CD14-positive monocyte (primary cell): ENCODE measurements at regions not wholly inside any gene's neighbourhood (a gene's known extent, or its start where the extent isn't known, plus 50 kb on each side); places are given as distances from the start of the nearest gene placed in this dataset.
"Not testable (repeated sequence)": the region's sequence is repeated elsewhere in the genome, so short reads cannot be mapped to it uniquely, and the experiment has no call there.

Experiments used
- DNase-seq, 3 donors: peaks; one replicate each; pipeline ENCODE4 v3.0.0-alpha.2; 2011 to 2022
- H2AFZ ChIP-seq: 2 replicates; pipeline ENCODE4 v1.6.0; 2012; ENCODE audit warnings: mild to moderate bottlenecking, low read depth, low read length, inconsistent platforms; ENCODE audit not compliant: insufficient read depth, poor library complexity, severe bottlenecking
- H3K27ac ChIP-seq, 2 donors: 1 replicate in 1 of 2; 2 replicates in 1 of 2; pipeline ENCODE4 v1.5.1; 2012 to 2013; ENCODE audit warnings: low read length in 2 of 2, control low read depth in 1 of 2, inconsistent platforms in 1 of 2, low read depth in 1 of 2, mild to moderate bottlenecking in 1 of 2
- H3K27me3 ChIP-seq, 2 donors: one replicate each; pipeline versions ENCODE4 v1.6.0 to v1.6.1; 2011 to 2013; ENCODE audit warnings: low read length in 2 of 2; ENCODE audit not compliant: control insufficient read depth in 2 of 2, insufficient read depth in 2 of 2
- H3K36me3 ChIP-seq, 2 donors: replicated peaks in 1 of 2; 1 replicate in 1 of 2; 2 replicates in 1 of 2; pipeline versions ENCODE4 v1.5.1 to v1.6.1; 2012 to 2013; ENCODE audit warnings: low read length in 2 of 2, control low read depth in 1 of 2, inconsistent platforms in 1 of 2, mild to moderate bottlenecking in 1 of 2; ENCODE audit not compliant: insufficient read depth in 2 of 2, control insufficient read depth in 1 of 2
- H3K4me1 ChIP-seq, 2 donors: 1 replicate in 1 of 2; 2 replicates in 1 of 2; pipeline versions ENCODE4 v1.5.1 to v1.6.1; 2012 to 2013; ENCODE audit warnings: low read length in 2 of 2, control low read depth in 1 of 2, inconsistent platforms in 1 of 2, mild to moderate bottlenecking in 1 of 2, moderate library complexity in 1 of 2; ENCODE audit not compliant: insufficient read depth in 2 of 2, control insufficient read depth in 1 of 2
- H3K4me2 ChIP-seq: replicated peaks from 2 replicates; pipeline ENCODE3; 2012; ENCODE audit warnings: low read length, moderate library complexity, mild to moderate bottlenecking; ENCODE audit not compliant: poor library complexity, severe bottlenecking; ENCODE audit errors: extremely low read depth
- H3K4me3 ChIP-seq, 3 experiments: fragments of 200-600 bp in 1 of 3; sonication (generic) in 1 of 3; replicated peaks in 1 of 3; 1 replicate in 2 of 3; 2 replicates in 1 of 3; pipeline ENCODE4 v1.5.1; 2011 to 2013; ENCODE audit warnings: low read length in 3 of 3, mild to moderate bottlenecking in 3 of 3, control low read depth in 2 of 3, low read depth in 2 of 3, inconsistent platforms in 1 of 3, moderate library complexity in 1 of 3
- H3K79me2 ChIP-seq: 2 replicates; pipeline ENCODE4 v1.6.0; 2012; ENCODE audit warnings: mild to moderate bottlenecking, control low read depth, inconsistent platforms, low read length, moderate library complexity; ENCODE audit not compliant: insufficient read depth
- H3K9ac ChIP-seq: 2 replicates; pipeline ENCODE4 v1.6.0; 2017; ENCODE audit warnings: low read length, mild to moderate bottlenecking; ENCODE audit not compliant: insufficient read depth, poor library complexity, severe bottlenecking
- H3K9me3 ChIP-seq, 2 donors: replicated peaks in 1 of 2; 1 replicate in 1 of 2; 2 replicates in 1 of 2; pipeline versions ENCODE4 v1.5.1 to v1.6.1; 2012 to 2013; ENCODE audit warnings: low read length in 2 of 2, control low read depth in 1 of 2; ENCODE audit not compliant: control insufficient read depth in 1 of 2, insufficient read depth in 1 of 2
- H4K20me1 ChIP-seq: 2 replicates; pipeline ENCODE4 v1.6.0; 2012; ENCODE audit warnings: mild to moderate bottlenecking, low read length, control low read depth, moderate library complexity; ENCODE audit not compliant: insufficient read depth
- H3K27ac Mint-ChIP-seq, 7 donors: one replicate each; pipeline ENCODE4 v1.8.0; 2020; ENCODE audit warnings: mild to moderate bottlenecking in 7 of 7, mixed read lengths in 7 of 7, moderate library complexity in 6 of 7, inconsistent platforms in 2 of 7
- H3K27me3 Mint-ChIP-seq, 3 donors: one replicate each; pipeline ENCODE4 v1.8.0; 2021 to 2022; ENCODE audit warnings: low read depth in 3 of 3, mild to moderate bottlenecking in 3 of 3, mixed read lengths in 3 of 3, moderate library complexity in 3 of 3, inconsistent platforms in 1 of 3
- H3K36me3 Mint-ChIP-seq, 2 donors: one replicate each; pipeline ENCODE4 v1.8.0; 2020; ENCODE audit warnings: mixed read lengths in 2 of 2, inconsistent platforms in 1 of 2, mild to moderate bottlenecking in 1 of 2
- H3K4me1 Mint-ChIP-seq: one replicate; pipeline ENCODE4 v1.8.0; 2020; ENCODE audit warnings: mild to moderate bottlenecking, mixed read lengths
- H3K4me3 Mint-ChIP-seq, 2 donors: one replicate each; pipeline ENCODE4 v1.8.0; 2020; ENCODE audit warnings: mild to moderate bottlenecking in 2 of 2, mixed read lengths in 2 of 2, moderate library complexity in 1 of 2
- H3K9me3 Mint-ChIP-seq, 7 donors: one replicate each; pipeline ENCODE4 v1.8.0; 2020 to 2022; ENCODE audit warnings: mixed read lengths in 7 of 7, mild to moderate bottlenecking in 6 of 7, moderate library complexity in 6 of 7, inconsistent platforms in 2 of 7
- WGBS: methylation state at CpG from one replicate; pipeline ENCODE4 v1.1.5; 2013; ENCODE audit warnings: missing lambda C conversion rate; ENCODE audit not compliant: insufficient coverage; 5-methylcytosine and 5-hydroxymethylcytosine counted together
- intact Hi-C, 2 donors: fragments of 100-400 bp; cut with micrococcal nuclease; formaldehyde crosslinking; loops; one replicate each; pipeline versions ENCODE4 v1.15.0 to v1.15.1; 2023
- TF ChIP-seq, protein P1 (sequence below): fragments of 200-600 bp; IDR thresholded peaks from one replicate; pipeline ENCODE4 v1.8.0; 2022; ENCODE audit warnings: antibody characterized with exemption, mild to moderate bottlenecking

DNA sequence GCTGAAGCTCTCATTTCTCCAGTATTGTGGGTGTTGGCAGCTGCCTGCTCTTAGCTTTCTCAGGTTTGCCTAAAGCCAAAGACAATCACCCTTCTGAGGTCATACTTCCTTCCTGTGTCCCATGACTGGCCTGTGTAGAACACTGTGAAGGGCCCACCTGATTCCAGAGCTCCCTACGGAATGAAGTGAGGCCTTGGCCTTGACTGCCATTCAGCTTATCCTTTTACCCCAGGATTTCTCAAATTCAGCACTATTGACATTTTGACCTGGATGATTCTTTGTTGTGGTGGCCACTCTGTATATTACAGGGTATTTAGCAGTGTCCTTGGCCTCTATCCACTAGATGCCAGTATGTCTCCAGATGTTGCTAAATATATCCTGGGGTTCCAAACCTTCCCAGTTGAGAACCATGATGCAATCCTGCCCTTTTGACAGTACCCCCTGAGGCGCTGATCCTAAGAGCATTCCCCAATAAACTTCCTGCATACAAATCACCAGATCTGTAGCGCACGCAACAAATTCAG lies 112.3 kb upstream of the KRR1 start:
- no peaks in the 10 kb centered on the region for H3K27me3 ChIP-seq
- no peaks in the 10 kb centered on the region for H4K20me1 ChIP-seq
- no peaks in the 10 kb centered on the region for H3K9me3 ChIP-seq
- intact Hi-C loops, result no loop called here
- no peak overlapping the region for H3K9ac ChIP-seq
- H3K36me3 ChIP-seq, result no peaks in the 10 kb centered on the region
- DNase-seq, result no peak
- H3K27me3 Mint-ChIP-seq, result peaks cover 0 to 2% (median 1%) of the 10 kb centered on the region in 3 donors
- no peaks in the 10 kb centered on the region for H3K79me2 ChIP-seq
- H3K27ac Mint-ChIP-seq, result no peak overlapping the region
- H3K4me2 ChIP-seq, result no peak overlapping the region
- H3K27ac ChIP-seq, result no peak overlapping the region
- H3K9me3 Mint-ChIP-seq, result peaks cover 0 to 4% (median 2%) of the 10 kb centered on the region in 7 donors
- H3K4me3 ChIP-seq, result no peak overlapping the region
- no peaks in the 10 kb centered on the region for H3K4me1 ChIP-seq
- H3K4me1 Mint-ChIP-seq, result no peaks in the 10 kb centered on the region
- TF ChIP-seq, protein P1, sequence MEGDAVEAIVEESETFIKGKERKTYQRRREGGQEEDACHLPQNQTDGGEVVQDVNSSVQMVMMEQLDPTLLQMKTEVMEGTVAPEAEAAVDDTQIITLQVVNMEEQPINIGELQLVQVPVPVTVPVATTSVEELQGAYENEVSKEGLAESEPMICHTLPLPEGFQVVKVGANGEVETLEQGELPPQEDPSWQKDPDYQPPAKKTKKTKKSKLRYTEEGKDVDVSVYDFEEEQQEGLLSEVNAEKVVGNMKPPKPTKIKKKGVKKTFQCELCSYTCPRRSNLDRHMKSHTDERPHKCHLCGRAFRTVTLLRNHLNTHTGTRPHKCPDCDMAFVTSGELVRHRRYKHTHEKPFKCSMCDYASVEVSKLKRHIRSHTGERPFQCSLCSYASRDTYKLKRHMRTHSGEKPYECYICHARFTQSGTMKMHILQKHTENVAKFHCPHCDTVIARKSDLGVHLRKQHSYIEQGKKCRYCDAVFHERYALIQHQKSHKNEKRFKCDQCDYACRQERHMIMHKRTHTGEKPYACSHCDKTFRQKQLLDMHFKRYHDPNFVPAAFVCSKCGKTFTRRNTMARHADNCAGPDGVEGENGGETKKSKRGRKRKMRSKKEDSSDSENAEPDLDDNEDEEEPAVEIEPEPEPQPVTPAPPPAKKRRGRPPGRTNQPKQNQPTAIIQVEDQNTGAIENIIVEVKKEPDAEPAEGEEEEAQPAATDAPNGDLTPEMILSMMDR, result no peak
- no peak overlapping the region for H2AFZ ChIP-seq
- no peaks in the 10 kb centered on the region for H3K36me3 Mint-ChIP-seq
- no peak overlapping the region for H3K4me3 Mint-ChIP-seq
- WGBS, result no CpG with 5 or more reads among the region's 4 CpGs

DNA sequence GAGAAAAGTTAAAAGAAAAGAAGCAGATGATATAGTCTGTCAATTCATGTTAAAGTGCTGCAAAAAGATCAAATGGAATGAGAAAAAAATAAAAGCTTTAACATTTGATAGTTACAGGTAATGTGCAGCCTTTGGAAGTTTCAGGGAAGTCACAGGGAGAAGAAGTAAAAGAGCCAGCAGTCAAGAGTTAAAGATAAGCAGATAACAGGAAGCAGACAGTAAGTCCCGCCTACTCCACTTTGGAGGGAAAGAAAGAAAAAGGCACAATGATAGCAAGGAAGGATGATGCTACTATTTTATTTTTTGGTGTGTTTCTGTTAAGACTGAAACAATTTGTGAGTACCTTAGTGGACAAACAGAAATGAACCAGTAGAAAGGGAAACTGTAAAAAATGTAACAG lies 111.1 kb upstream of the KRR1 start:
- Histone ChIP-seq H4K20me1 (no peaks in the 10 kb centered on the region), H3K4me1 (no peaks in the 10 kb centered on the region), H2AFZ (no peak overlapping the region), H3K4me2 (no peak overlapping the region), H3K9ac (no peak overlapping the region), H3K27ac (no peak overlapping the region), H3K9me3 (no peaks in the 10 kb centered on the region), H3K4me3 (no peak overlapping the region), H3K27me3 (no peaks in the 10 kb centered on the region), H3K36me3 (no peaks in the 10 kb centered on the region), H3K79me2 (no peaks in the 10 kb centered on the region)
- peaks cover 0 to 2% (median 1%) of the 10 kb centered on the region in 3 donors for H3K27me3 Mint-ChIP-seq
- no peak for DNase-seq
- H3K36me3 Mint-ChIP-seq, result no peaks in the 10 kb centered on the region
- WGBS, result 88% methylated on average over 1 of the region's 1 CpG
- no peak overlapping the region for H3K4me3 Mint-ChIP-seq
- no peak overlapping the region for H3K27ac Mint-ChIP-seq
- peaks cover 0 to 7% (median 2%) of the 10 kb centered on the region in 7 donors for H3K9me3 Mint-ChIP-seq
- TF ChIP-seq, protein P1, result no peak
- intact Hi-C loops, result no loop called here
- H3K4me1 Mint-ChIP-seq, result no peaks in the 10 kb centered on the region

DNA sequence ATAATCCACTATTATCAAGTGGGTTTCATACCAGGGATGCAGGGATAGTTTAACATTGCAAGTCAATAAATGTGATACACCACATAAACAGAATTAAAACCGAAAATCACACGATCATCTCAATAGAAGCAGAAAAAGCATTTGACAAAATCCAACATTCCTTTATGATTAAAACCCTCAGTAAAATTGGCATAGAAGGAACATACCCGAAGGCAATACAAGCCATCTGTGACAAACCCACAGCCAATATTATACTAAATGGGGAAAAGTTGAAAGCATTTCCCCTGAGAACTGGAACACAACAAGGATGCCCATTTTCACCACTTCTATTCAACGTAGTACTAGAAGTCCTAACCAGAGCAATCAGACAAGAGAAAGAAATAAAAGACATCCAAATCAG lies 103.0 kb upstream of the KRR1 start:
- H3K4me1 ChIP-seq, H2AFZ ChIP-seq, H3K4me2 ChIP-seq, H3K4me3 ChIP-seq, intact Hi-C loops, H3K9ac ChIP-seq, H3K27ac ChIP-seq, H3K27me3 ChIP-seq, H3K4me1 Mint-ChIP-seq, H3K36me3 Mint-ChIP-seq, H3K27ac Mint-ChIP-seq, H3K27me3 Mint-ChIP-seq, H3K9me3 ChIP-seq, H3K4me3 Mint-ChIP-seq, H3K36me3 ChIP-seq, DNase-seq, H3K79me2 ChIP-seq, H4K20me1 ChIP-seq: not testable (repeated sequence)
- no CpG with 5 or more reads among the region's 4 CpGs for WGBS
- peaks cover 0 to 10% (median 5%) of the 10 kb centered on the region in 7 donors for H3K9me3 Mint-ChIP-seq
